Tongue (tissue), 1 donor: ENCODE measurements at regions not wholly inside any gene's neighbourhood (a gene's known extent, or its start where the extent isn't known, plus 50 kb on each side); places are given as distances from the start of the nearest gene placed in this dataset.

Source experiments
- DNase-seq: peaks from one replicate; pipeline ENCODE4 v3.0.0-alpha.2; 2015

- no peak for DNase-seq
Observed at GRCh38 chr14:97747316-97747715, 950.1 kb downstream of the VRK1 start.

- DNase-seq: no peak
Observed at GRCh38 chr14:97748616-97749015, 951.4 kb downstream of the VRK1 start.

GRCh38 chr14:97757491-97757890, 960.3 kb downstream of the VRK1 start:
- peak; percentile 5 for DNase-seq

- DNase-seq: no peak
Observed at GRCh38 chr14:97760050-97760449, 962.9 kb downstream of the VRK1 start.

- DNase-seq: no peak
Observed at GRCh38 chr14:97762386-97762785, 965.2 kb downstream of the VRK1 start.

- no peak for DNase-seq
Observed at GRCh38 chr14:97771340-97772045, 974.3 kb downstream of the VRK1 start.

- DNase-seq: no peak
Observed at GRCh38 chr14:97773598-97773997, 976.4 kb downstream of the VRK1 start.

GRCh38 chr14:97776890-97777558, 979.8 kb downstream of the VRK1 start:
- DNase-seq: no peak

- no peak for DNase-seq
Observed at GRCh38 chr14:97777622-97778355, 980.6 kb downstream of the VRK1 start.

GRCh38 chr14:97779140-97779539, 982.0 kb downstream of the VRK1 start:
- no peak for DNase-seq

- no peak for DNase-seq
Observed at GRCh38 chr14:97780804-97781203, 983.6 kb downstream of the VRK1 start.

GRCh38 chr14:97781961-97782360, 984.8 kb downstream of the VRK1 start:
- no peak for DNase-seq

GRCh38 chr14:97782871-97783414, 985.8 kb downstream of the VRK1 start:
- DNase-seq: no peak

GRCh38 chr14:97785495-97785894, 988.3 kb downstream of the VRK1 start:
- no peak for DNase-seq

GRCh38 chr14:97788364-97788763, 991.2 kb downstream of the VRK1 start:
- DNase-seq: no peak

GRCh38 chr14:97788846-97789526, 991.8 kb downstream of the VRK1 start:
- no peak for DNase-seq

- DNase-seq: no peak
Observed at GRCh38 chr14:97791072-97791471, 993.9 kb downstream of the VRK1 start.

- DNase-seq: no peak
Observed at GRCh38 chr14:97791906-97792305, 994.7 kb downstream of the VRK1 start.

- DNase-seq: no peak
Observed at GRCh38 chr14:97796511-97796910, 999.3 kb downstream of the VRK1 start.

GRCh38 chr14:97798176-97798575, 1001.0 kb downstream of the VRK1 start:
- no peak for DNase-seq

- DNase-seq: no peak
Observed at GRCh38 chr14:97802430-97803373, 1005.5 kb downstream of the VRK1 start.
